ENCODE measurements at regions not wholly inside any gene's neighbourhood (a gene's known extent, or its start where the extent isn't known, plus 50 kb on each side); places are given as distances from the start of the nearest gene placed in this dataset.

DNA sequence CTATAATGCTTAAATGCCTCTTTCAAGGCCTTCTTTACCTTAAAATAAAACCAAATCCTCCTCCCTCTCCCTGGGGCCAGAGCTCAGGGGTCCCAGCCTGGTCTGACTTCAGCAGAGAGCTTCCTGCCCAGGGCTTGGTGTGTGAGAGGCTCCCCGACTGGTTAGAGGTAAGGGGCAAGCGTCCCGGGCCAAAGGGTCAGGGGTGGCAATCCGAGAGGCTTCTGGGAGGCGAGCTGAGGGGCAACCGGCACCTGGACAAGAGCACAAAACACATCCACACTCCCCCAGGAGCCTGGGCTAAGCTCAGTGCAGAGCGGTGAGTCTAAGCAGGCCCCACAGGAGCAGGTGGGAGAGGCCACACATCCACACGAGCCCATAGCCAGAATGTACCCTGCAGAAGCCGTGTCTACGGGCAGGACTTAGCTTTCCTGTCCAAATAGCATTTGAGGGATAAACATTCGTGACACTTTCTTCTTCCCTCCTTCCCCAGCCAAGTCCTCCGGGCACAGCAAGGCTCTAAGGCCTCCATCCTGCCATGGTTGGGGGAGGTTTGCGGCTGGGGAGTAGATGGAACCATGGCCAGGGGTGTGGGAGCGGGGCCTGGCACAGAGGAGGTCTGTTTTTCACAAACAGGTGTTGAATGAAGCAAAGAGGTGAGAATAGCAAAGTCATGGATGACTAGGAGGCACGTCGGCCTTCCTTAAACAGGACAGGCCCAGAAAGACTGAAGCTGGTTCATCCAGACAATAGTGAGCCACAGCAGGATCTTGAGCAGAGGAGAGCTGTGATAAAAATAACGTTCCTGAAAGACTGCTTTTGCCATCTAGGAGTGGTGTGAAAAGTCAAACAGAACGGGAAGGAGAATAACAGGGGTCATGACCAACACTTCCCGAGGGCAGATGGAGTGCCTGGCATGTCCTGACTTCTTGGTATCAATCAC is 98.7 kb upstream of the IQSEC1 start:
- no peak for DNase-seq

DNA sequence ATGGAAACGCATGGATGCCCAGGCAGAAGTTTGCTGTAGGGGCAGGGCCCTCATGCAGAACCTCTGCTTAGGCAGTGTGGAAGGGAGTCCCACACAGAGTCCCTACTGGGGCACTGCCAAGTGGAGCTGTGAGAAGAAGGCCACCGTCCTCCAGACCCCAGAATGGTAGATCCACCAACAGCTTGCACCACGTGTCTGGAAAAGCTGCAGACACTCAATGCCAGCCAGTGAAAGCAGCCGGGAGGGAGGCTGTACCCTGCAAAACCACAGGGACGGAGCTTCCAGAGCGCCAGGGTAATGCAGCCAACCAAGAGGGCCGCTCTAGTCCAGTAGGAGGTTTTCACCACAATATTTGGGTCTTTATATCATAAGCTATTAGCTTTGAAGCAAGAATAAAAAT is 97.1 kb upstream of the IQSEC1 start:
- no peak for DNase-seq

DNA sequence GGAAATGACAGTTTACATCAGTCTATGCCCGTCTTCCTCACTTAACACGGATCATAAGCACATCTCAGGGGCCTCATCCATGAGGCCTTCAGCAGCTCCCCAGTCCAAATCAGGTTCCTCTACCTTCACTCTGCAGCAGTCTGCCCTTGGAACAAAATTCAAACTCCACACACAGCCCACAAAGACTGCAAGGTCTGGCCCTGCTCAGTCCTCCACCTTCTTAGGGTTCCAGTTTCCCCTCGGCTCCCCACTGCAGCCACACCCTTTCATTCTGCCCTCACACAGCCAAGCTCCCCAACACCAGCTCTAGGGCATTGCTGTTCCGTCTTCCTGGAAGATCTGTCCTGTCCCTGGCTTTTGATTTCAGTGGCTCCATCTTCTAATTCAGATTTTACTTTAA is 95.2 kb upstream of the IQSEC1 start:
- DNase-seq: no peak

DNA sequence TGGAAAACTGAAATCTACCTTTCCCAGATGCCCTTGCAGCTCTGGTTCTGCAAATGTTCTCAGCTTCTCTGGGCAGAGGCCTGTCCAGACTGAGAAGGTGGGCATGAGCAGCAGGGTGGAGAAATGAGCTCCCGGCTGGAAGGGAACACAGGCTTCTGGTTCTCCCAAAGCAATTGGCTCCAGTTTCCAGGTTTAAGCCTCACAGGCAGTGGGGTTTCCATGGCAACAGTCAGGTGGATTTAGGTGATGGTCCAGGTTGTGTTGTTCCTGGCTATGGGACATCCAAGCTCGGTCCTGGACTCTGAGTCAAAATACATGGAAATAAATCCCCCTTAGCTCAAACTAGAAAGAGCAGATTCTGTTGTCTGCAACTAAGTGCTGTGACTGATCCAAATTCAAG is 94.6 kb upstream of the IQSEC1 start:
- no peak for DNase-seq

DNA sequence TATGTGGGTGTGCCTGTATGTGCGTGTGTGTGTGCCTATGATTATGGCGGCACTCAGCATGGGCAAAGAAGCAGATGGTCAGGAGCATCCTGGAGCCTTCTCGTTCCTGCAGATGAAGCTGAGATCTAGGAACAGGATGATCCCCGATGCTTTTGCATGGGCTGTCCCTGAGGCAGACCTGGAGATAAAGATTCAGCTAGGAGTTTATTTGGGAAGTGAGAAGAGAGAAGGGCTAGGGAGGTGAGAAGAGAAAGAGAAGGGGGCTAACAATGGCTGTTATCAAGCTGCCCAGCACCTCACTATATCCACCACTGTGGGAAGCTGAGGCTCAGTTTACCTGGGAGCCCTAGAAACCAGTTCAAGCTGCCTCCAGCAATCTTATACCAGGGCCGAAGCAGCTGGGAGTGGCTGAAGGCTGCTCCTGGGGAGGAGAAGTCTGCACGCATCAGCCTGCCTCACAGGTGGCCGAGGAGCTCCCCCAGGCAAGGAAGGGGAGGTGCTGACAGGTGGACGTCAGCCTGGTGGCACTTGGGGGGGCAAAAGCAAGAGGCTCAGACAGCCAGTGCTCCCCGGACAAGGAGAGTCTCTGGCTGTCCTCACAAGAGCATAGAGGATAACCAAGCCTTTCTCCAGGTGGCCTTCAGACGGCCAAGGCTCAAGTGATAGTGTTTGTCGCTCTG is 94.0 kb upstream of the IQSEC1 start:
- DNase-seq: no peak

DNA sequence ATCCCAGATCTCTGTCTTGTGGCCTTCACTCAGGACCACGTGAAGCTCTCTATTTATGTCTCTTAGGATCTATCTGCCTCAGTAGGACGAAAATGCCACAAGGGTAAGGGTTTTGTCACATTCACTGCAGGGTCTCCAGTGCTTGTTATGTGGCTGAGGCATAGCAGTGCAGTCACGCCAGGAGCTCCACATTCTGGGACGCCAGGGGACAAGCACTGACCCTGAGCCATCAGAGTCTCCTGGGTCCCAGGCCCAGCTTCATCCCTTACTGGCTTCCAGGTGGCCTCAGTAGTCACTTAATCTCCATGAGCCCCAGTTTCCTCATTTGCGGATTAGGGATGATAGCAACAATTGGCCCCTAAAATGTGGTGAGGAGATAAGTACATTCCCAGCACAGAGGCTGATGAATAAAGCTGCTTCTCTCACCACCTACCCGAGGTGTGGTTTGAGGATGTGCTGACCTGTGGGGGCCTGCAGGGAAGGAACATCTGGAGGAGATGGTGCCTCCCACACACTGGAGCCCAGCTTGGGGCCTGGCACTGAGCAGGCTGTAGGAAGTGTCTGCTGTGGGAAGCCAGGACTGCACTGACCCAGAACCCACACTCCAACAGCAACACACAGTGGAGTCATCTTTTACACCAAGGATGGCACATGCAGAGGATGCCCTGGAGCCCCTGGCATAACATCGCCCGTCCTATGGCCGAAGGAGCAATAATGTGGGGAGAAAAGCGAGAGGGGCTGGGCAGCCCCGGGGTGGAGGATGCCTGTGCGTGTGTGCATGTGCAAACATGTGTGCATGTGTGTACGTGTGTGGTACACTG is 93.2 kb upstream of the IQSEC1 start:
- no peak for DNase-seq

DNA sequence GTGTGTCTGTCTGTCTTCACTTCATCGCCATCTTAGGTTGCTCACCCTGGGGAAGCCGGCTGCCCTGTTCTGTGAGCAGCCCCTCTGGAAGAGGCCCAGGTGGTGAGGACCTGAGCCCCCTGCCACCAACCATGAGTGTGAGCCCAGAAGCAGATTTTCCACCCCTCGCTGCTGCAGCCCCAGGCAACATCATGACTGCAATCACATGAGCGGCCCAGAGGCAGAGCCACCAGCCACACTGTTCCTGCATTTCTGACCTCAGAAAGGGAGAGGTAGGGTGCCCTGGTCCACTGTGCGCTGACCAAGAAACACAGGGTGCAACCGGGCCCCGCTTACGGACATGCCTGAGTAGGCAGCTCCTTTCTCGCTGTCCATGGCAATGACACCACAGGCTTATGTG is 92.3 kb upstream of the IQSEC1 start:
- DNase-seq: no peak

DNA sequence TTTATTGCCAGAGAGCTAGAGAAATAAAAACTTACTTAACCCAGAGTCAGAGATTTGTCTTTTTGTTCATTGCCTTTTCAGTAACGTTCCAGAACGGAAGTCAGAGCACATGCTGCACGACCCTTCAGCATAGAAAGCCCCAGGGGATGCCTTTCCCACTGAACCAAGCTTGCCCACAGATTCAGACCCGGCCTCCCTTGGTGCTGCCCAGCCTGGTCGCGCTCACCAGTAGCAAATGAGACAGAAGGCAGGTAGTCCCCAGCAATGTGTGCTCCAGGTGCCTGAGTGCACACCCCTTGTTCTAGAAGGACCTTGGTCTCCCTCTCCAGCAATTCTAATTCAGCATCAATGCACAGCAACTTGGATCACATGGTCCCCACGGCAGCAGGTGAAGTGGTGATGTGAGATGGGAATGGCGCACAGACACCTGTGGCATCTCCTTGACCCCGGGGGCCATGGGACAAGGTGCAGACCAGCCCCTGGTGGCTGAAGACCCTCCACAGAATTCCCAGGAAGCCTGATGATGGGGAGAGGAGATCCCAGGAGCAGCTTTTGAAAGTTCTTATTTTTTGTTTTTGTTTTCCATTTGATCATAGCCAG is 91.8 kb upstream of the IQSEC1 start:
- DNase-seq: no peak

DNA sequence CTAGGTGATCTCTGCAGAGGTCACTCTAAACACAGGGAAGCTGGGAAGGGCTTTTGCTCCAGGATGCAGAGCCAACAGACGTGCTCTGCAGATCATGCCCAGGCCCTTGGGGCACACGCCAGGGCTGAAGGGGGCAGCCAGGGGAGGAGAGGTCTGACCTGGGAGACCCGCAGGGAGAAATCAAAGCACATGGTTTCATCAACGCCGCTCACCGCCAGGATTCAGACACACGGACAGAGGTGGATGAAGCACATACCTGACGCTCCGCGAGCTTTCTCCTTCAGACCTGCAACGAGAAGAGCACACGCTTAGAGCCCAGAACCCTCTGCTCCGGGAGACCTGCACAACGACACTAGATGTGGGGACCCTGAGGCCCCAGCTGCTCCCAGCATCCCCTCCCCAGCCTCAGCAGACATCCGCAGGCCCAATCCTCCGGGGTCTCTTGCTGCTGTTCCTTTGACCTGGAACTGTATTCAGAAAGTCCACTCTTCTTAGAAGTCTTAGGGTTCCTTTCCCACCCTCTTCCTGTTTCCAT is 90.7 kb upstream of the IQSEC1 start:
- no peak for DNase-seq

DNA sequence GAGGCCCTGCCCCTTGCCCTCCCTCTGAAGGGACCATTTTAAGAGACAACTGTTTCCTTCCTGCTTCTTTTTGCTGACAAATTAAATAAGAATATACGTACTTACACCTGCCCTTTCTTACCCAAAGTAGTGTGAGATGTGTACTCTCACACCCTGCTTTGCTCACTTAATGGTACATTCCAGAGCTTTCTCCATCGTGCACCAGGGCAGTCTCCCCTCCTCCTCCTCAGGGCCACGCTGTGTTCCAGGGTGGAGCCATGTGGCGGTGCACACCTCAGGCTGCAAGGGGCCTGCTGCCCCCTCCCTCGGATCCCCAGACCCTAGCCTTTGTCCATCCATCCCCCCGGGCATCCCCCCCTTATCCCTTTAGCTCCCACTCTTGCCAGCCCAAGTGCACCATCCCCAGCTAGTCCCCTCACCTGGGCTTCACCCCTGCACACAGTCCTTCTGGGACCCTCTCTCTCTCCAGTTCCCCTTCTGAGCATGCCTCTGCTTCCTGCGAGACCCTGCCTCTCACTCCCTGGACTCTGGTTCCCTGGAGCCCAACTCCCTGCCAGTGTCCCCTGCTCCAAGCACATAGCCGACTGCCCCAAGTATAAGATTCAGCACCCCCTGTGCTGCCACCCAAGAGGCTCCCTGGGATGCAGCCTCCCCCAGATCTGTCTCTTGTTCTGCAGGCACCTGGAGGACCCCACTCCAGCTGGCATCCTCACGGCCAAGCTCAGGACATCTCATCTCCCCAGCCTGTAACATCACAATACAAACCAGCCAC is 89.5 kb upstream of the IQSEC1 start:
- DNase-seq: no peak

DNA sequence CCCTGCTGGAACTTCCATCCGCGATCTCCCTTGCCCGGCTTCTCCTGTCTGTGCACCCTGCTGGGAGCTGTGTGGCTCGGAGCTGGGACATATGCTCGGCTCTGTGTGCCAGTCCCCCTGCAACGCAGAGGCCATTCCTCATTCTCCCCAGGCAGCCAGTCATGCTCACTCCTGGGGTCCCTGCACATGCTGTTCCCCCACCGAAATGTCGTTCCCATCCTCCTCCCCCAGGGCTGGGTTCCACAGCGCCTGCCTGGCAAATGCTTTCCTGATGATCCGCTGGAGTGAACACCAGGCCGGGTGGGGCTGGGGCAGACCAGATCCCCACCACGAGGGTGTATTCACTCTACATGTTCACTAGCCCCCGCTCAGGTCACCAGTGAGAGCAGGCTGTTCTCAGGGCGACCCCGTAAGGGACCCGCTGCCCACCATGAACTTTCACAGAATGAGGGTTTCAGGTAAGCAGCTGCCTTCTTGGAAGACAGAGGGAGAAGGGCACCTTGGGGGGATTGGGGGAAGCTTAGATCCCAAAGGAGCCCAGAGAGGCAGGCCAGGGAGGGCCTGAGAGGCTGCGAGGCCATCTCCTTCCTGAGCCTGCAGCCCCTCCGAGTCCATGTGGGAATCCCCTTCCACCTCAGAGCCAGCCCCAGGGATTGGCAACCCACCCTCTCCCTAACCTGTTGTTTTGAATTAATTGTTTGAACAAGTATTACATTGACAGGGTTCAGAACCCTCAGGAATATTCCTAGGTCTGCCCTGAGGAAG is 88.7 kb upstream of the IQSEC1 start:
- no peak for DNase-seq

DNA sequence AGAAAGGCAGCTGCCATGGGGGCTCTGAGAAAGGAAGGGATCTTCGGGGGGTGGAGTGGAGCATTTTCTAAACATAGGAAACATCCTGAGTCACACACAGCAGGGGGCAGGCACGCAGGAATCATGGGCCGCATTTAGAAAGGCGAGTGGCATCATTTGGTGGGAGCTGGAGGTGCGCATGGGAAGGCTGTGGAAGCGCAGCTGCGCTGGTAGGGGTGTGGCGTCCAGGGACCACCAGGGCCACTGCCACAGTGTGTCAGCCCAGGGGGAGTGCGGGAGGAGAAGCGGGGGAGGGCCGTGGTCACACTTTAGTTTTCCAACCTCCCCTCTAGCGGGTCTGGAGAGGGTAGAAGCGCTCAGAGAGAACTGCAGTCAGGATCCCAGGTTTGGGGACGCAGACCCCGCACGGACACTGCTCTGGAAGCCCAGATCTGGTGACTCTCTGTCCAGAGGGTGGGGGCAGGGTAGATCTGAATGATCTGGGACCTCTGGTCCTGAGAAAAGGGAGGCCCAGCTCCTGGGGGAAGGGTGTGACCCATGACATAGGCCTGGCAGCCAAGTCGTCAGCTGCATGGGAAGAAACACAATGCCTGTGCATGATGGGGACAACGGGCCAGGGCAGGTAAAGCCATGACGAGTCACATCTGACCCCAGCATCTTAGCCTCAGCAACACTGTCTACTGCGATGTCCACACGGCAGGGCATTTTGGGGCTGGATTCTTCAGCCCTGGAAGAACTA is 88.0 kb upstream of the IQSEC1 start:
- no peak for DNase-seq

DNA sequence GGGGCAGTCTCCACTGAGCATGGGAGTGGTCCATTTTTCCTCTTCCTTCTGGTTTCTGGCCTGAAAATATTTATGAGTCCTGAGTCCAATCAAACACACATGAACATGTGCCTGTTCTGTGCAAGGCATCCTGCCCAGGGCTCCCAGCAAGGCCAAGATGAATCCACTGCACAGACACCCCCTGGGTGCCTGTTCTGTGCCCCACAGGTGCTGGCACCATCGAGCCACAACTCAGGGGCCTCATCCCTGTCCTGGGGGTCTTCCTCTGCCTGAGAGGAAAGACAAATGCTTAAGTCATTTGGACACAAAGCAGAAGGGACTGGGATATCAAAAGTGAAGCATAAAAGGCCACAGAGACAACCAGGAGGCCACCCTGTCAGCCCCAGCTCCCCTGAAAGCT is 87.4 kb upstream of the IQSEC1 start:
- no peak for DNase-seq

DNA sequence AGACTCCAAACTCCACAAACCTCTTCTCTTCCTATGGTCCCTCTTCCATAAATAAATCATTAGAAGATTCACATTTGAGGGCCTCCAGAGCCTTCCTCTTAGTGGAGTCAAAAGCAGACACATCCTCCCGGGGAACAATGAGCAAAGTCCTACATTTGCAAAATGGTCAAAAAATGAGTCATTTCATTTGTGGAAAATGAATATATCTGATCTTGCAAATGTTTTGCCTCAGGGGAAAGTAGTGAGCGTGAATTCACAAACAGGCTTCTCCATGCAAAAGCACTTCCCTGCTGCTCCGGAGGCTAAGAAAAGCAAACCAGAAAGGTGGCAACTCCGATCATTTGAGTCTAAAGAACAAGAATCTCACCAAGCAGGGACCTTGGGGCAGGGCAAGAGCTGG is 86.7 kb upstream of the IQSEC1 start:
- DNase-seq: no peak

DNA sequence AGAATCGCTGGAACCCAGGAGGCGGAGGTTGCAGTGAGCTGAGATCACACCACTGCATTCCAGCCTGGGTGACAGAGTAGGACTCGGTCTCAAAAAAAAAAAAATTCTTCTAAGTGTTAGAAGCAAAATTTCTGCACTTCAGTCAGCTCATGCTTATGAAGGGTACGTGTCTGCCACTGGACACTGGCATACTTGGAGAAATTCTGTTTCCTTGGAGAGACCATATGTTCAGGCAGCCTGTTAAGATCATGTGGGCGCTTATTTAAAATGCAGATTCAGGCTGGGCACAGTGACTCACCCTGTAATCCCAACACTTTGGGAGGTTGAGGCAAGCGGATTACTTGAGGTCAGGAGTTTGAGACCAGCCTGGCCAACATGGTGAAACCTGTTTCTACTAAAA is 85.6 kb upstream of the IQSEC1 start:
- no peak for DNase-seq

DNA sequence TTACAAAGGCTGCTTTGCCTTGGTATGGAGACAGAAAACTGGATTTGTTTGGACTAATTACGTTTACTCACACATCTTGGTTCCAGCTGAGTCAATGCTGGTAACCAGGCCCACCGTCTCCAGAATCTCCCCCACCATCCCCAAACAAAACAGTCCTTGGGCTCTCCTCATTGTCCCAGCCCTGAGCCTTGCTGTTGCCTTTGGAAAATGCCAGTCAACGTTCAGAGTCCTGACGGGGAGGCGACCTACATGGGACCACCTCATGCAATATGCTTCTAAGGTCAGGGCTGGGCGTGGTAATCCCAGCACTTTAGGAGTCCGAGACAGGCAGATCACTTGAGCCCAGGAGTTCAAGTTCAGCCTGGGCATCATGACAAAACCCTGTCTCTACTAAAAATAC is 85.2 kb upstream of the IQSEC1 start:
- DNase-seq: no peak

DNA sequence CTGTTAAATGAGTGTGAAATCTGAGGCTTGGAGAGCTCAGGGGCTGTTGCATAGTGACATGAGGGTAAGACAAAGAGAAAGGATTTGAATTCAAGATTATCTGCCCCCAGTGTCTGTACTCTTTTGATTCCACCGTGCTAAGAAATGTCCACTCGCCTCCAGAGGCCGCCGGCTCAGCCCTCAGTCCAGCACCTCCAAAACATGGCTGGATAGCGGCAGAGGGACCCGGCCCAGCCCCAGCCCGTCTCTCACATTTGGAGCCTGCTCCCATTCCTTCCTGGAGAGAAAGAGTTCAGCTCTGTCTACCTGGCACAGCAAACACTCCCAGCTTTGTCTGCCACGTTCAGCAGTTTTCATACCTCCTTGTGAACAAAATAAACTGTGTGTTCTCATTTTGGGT is 84.8 kb upstream of the IQSEC1 start:
- DNase-seq: no peak

DNA sequence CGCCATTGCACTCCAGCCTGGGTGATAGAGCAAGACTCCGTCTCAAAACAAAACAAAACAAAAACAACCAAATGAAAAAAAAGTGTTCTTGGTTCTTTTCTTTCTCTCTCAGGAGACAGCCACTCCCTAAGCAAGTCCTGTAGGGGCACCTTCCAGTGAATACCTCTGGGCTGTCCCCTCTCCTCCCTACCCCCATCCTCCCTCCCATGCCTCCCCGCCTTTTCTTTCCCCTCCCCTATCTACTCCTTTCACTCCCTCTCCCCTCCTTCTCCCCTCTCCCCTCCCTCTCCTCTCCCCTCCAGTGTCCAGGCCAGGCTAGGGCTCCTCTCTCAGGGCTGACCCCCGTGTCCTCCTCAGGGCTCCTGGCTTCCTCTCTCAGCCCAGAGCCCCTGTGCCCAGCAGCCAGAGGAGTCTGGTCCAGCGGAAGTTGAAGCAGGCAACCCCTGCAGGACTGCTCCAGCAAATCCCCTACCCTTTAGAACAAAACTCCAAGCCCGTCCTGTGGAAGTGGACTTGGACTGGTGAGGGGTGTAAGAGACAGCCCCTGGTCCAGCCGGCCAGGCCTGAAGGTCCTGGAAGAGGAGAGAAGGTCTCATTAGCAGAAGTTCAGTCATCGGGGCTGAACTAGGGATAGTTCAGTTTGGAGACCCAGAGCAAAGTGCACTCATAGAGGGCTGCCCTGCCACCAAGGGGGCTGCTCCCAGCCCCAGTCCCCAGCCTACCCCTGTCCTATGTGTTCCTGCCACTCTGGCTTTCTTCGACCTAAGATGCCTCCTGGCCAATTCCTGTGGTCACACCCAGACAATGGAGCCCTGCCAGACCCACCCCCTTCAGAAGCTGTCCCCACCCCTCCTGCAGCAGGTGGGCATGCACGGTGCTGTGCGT is 79.8 kb upstream of the IQSEC1 start:
- no peak for DNase-seq

DNA sequence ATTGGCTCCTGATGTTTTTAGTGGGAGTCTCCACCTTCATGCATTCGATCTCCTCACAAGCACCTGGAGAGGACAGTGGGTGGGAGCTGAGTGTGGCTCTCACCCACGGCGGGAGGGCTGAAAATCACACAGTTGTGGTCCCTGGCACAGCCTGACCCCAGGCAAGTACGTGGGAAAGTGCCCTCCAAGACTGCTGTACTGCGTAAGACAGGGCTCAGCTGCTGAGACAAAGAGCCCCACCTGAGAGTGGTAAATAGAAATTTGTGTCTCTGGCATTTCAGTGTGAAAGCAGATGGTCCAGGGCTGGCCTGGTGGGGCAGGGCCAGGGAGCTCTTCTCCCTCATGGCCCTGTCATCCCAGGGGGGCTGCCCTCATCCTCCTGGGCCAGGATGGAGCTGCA is 77.4 kb upstream of the IQSEC1 start:
- no peak for DNase-seq
